ENCODE measurements at regions not wholly inside any gene's neighbourhood (a gene's known extent, or its start where the extent isn't known, plus 50 kb on each side); places are given as distances from the start of the nearest gene placed in this dataset.
A peak's percentile ranks its signal among the peaks of the same experiment; 100 is the strongest.
"Not testable (repeated sequence)": the region's sequence is repeated elsewhere in the genome, so short reads cannot be mapped to it uniquely, and the experiment has no call there.

DNA sequence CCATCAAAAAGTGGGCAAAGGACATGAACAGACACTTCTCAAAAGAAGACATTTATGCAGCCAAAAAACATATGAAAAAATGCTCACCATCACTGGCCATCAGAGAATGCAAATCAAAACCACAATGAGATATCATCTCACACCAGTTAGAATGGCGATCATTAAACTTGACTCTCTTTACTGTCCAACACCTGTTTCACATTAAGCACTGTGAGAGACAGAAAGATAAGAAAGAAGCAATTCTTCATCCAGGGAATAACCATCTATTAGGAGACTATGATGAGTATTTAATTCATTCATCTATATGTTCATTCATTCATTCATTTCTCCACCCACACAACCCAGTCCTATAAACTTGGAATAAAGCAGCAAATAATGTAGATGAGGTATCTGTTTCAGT lies 334.3 kb downstream of the C12orf75 start:
- not testable (repeated sequence) for DNase-seq

DNA sequence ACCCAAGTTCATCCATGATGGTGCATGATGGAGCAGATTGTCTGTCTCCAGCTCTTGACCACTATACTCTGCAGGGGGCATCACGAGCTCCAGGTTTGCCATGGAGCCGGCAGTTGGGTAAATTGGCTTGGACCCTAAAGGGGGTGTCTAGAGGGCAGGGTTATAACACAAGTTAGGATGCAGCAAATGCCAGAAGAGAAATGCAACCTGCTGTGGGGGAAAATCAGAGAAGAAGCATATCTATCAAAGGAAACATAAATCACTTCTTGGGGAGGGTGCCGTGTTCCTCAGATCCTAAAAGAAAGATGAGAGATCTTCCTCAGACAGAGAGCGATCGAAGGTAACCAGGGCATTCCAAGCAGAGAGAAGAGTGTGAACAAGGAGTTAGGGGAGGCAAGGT lies 334.9 kb downstream of the C12orf75 start:
- no peak for DNase-seq

DNA sequence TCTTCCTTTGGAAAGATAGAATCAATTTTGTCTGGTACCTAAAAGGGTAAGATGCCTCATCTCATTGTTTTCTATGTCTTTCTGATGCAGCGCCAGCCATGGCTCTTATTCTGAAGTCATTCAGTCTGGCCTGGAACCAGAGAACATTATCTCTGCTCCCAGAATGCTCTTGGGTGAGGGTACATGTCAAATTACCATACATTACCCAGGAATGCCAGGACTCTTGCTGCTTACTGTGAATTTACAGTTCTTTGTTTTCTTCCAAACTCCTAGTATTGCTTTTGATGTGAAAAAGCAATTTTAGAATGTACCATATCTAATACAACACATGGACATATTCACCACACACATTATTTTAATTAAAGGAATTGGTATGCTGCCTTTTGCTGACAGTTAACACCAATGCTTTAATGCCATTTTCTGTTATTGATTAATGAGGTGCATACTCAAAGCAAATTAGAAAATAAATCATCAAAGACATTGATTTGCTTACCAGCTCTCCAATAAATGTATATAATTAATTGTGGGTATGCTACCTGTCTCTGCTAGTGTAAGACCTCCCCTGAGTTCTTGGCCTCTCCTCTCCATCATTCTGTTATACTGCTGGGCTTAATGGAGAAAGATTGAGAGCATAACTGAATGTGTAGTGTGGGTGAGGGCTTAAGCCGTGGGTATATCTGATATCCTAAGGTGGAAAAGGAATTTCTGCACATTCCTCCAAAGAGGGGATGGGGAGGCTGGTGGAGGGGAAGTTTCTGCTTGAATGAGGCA lies 337.7 kb downstream of the C12orf75 start:
- DNase-seq: no peak

DNA sequence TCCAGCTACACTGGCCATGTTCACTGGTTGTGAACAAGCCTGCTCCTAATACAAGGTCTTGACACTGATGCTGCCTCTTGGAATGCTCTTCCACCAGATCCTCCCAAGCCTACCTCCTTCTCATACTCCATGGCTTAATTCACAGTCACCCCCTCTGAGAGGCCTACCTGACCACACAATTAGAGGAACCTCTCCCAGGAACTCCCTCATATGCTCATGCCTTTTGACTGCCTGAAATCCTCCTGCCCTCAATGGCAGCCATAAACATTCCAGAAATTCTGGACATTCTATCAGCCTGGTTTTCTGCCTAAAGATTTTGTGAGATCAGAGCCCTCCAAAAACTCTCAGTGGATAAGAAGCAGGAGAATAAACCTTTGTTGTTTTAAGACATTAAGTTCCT lies 340.2 kb downstream of the C12orf75 start:
- no peak for DNase-seq

DNA sequence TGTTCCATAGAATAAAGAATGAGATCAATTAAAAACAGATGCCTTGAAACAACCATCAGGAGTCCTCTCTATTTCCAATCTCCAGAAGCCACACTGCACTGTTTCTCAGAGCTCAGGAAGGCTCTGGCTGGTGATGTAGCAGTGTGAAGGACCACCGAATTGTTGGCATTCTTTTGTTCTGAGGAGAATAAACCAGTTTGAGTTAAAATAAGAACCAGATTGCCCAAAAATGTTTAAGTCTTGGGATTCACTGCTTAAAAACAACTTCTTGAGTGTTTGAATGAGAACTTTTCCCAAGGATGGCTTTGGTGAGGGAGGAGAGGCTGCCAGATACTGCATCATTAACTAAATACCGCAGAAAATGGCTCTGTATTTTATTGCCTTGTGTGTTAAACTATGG lies 341.2 kb downstream of the C12orf75 start:
- DNase-seq: no peak

DNA sequence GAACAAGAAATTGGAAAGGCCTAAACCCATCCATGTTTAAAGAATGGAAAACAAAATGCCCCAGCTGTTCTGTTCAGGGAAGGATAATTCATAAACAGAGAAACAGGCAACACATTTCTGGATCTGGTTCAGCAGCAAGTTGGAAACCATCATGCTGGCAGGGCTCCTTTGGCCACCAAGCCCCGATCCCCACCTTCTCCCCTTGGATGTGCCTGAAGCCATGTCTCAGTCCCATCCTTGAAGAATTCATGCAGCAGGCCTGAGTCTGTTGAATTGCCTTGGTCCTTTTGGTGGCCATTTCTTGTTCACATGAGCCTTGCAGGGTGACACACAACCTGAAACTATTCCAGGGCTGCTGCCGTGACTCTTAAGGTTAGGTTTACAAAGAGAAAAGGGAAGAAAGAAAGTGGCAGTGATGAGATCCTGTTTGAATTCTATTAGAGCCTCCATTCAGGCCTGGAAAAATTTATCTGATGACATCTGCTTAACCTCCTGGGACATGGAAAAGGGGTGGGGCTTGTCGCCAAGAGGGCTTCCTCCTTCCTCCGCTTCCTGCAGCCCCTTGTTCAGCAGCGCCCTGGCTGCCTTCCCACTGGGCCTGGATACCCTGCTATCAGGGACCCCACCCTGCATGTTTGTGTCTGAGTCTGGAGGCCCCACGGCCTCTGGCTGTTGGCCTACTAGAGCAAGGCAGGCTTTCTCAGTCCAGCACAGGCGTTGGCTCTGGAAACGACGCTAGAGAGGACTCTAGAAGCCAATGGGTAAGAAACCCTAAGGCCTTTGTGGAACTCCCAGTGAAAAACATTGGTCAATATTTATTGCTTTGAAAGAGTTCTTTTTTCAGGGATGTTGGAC lies 341.9 kb downstream of the C12orf75 start:
- no peak for DNase-seq

DNA sequence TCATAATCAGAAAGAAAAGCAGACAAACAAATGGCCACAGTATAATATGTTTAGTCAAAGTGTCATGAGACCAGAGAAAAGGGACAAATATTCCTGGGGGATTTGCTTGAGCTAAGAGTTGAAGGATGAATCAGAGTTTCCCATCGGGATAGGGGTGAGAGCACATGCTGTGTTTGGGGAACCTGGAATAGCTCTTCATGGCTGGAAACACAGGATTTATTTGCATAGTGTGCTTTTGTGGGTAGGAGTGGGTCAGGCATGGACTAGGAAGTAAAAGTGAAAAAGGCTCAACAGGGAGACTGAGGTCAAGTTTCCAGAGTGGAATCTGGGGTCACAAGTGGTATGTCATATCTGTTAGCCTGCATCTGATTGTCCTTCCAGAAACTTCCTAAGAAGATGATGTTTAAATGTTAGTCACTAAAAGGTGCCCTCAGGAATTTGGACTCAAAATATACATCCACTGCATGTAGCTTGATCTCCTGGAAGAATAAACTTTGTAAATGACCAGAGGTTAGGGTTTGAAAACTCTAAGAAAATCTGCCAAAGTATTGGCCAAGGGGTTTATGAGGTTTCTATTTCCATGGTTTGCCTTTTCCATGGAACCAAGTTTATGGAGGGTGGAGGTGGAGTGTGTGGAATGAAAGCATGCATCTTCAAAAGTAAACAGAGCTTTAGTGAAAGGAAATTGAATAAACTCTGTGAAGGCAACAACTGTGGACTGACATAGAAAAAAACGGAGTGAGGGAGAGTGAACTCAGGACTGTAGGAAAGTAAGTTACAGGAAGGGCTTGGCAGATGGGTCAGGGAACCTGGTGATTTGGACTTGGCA lies 344.6 kb downstream of the C12orf75 start:
- no peak for DNase-seq

DNA sequence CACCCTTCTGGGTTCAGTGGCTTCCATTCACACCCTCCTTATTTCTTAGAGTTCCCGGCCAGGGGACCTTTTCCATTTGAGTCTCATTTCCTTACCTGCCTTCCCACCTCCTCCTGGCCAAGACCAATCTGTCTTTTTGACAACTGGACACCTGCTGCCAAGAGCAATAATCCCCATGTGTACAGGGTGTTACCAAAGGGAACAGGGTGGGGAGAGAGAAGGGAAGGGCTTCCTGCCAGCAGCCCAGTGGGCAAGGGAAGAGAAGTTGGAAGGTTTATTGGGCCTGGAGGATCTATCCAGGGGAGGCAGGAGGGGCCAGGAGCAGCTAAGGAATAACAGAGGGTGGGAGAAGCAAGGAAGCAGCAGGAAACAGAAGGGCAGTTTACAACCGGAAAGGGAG lies 346.2 kb downstream of the C12orf75 start:
- DNase-seq: peak; percentile 31 to 61

DNA sequence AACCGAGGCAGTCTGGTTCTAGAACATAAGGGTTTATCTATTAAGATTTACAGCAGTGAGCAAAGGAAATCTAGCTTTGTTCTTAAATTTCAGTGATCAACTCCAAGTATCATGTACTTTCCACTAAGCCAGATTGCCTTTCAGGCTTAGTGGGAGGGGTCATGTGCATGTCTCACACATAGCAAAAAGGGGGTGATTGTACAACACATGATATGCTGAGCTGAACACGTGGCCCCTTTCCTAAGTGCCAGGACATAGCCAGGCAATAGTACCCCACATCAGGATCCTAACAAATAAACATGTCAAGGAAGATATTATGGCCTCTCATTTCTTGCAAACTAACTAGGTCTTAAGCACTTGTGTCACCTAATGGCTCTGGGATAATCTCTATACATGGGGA lies 347.2 kb downstream of the C12orf75 start:
- DNase-seq: no peak

DNA sequence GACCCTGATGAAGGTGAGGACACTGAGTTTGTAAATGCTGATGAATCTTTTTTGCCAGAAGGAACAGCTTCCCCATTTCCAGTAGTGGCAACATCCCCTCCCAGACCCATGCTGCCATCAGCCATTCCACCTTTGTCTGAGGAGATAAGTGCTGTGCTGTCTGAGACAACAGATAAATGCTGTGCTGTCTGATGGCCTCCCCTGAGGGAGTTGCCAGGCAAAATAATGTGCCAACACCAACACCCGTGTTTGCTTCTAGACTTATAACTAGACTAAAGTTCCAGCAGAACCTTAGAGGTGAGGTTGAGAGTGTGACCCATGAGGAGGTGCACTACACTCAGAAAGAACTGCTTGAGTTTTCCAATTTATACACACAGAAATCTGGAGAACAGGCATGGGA lies 349.5 kb downstream of the C12orf75 start:
- no peak for DNase-seq

DNA sequence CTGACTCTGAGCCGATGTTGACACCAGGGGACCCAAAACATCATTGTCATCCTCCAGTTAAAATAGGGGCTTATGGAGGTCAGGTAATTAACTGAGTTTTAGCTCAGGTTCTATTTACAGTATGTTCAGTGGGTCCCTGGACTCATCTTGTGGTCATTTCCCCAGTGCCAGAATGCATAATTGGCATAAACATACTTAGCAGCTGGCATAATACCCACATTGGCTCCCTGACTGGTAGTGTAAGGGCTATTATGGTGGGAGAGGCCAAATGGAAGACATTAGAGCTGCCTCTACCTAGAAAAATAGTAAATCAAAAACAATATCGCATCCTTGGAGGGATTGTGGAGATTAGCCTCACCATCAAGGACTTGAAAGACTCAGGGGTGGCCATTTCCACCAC lies 350.9 kb downstream of the C12orf75 start:
- DNase-seq: no peak

DNA sequence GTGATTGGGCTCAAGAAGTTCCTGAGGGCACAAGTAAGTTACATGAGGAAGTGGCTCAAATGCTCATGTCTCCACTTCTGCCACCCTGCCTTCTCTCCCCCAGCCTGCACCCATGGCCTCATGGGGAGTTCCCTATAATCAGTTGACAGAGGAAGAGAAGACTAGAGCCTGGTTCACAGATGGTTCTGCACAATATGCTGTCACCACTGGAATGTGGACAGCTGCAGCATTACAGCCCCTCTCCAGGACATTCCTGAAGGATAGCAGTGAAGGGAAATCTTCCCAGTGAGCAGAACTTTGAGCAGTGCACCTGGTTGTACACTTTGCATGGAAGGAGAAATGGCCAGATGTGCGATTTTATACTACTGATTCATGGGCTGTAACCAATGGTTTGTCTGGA lies 352.3 kb downstream of the C12orf75 start:
- DNase-seq: not testable (repeated sequence)

DNA sequence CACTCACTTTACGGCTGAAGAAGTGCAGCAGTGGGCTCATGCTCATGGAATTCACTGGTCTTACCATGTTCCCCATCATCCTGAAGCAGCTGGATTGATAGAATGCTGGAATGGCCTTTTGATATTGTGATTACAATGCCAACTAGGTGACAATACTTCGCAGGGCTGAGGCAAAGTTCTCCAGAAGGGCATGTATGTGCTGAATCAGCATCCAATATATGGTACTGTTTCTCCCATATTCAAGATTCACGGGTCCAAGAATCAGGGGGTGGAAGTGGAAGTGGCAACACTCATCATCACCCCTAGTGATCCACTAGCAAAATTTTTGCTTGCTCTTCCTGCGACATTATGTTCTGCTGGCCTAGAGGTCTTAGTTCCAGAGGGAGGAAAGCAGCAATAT lies 353.3 kb downstream of the C12orf75 start:
- DNase-seq: not testable (repeated sequence)

DNA sequence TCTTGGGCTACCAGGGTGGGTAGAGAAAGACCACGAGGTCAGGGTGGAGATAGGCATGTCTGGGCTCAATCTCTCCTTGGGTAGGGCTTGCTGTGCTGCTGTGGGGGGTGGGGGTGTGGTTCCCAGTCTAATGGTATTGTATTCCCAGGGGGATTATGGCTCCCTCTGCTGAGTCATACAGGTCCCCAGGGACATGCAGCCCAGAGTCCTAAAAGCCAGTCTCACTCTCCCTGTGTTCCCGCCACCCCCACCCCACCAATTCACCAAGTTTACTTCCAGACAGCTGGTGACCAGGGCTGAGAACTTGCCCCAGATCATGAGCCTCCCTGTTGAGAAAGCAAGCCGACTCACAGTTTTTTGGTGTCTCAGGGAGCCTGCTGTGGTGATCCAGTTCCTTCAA lies 367.6 kb downstream of the C12orf75 start:
- DNase-seq: no peak

DNA sequence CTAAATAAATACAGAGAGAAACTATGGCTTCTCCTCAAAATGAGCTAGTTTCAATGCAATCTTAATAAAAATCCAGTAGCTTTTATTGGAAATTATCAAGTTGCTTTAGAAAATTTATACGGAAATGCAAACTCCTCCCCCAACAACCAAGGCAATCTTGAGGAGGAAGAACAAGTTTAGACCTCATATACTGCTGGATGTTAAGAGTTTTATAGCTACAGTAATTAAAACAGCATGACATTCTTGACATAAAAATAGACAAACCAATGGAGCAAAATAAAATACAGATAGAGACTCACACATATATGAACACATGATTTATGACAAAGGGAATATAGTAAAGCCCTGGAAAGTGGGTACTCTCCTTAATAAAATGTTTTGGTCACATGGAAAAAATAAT lies 368.7 kb downstream of the C12orf75 start:
- no peak for DNase-seq

DNA sequence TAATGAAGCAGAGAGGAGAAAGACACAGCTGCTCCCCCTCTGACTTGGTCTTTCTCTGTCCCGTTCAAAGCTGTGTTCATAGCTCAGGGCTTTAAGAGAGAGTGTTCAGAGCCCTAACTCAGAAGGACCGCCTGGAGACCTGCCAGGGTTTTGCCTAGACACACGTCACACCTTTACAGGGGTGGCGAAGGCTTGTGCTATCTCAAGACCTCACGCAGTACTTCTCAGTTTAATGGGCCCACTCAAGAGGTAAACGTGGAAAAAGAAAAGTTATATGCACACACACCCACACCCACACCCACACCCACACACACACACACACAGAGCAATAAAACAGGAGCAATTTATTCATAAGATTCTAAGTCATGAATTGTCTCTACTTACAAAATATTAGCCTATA lies 374.3 kb downstream of the C12orf75 start:
- DNase-seq: no peak

DNA sequence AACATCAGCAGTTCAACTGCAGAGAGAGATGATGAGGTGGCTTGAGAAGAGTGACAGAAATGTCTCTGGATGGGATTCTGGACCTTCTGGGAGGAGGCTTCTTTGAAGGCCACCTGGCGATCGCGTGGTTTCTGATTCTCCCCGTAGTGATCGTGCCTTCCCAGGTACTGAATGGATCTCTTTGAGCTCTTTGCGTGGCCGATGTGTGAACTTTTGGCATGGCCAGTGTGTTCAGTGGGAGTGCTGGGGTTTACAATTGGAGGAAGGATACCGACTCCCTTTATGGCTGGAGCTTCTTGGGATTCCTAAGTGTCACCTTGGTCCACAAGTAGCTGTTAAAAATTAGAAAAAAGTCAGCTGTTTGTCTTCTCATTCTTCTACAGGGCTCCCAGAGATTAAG lies 374.7 kb downstream of the C12orf75 start:
- DNase-seq: no peak

DNA sequence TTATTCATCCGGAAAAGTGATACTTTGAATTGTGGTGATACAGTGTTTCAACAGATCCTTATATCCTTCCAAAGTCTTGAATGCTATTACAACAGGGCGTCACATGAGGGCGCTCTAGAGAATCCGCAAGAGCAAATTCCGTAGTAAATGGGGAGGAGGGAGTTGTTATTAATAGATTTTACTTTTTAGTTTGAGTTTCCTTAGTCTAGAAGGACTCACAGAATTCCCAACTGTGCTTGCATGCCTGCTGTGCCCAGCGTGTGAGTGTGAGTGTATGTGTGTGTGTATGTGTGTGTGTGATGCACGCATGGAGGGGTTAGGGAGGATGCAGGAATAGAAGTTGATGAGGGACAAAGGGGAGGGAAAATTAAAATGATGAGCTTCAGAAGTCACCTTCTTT lies 375.3 kb downstream of the C12orf75 start:
- peak; percentile 16 to 47 for DNase-seq

DNA sequence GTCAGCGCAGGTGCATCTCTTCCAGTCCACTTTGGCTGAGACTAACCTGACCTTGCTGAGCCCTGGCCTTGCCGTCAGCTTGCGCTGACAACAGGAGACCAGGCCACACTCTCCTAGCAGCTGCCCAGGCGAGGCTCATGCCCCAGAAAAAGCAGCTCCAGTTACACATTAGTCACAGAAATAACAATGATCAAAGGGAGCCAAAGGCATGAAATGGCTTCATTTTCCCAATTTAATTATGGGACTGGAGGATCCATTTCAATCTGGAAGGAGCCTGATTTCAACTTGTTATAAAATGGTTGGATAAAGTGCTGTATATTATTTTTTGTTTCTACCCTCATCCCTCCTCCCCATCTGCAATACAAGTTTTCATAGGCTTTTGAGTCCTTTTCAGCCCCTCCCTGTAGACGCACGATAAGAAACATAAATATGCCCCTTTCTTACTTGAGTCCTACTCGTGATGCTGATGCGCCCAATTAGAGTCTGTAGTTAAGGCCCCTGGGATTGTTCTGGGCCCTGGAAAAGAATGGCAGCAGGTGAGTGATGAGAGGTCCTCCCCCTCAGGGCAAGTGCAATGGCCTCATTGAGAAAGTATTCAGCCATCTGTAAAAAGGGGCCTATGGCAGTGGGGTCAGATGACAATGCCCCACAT lies 376.0 kb downstream of the C12orf75 start:
- DNase-seq: no peak

DNA sequence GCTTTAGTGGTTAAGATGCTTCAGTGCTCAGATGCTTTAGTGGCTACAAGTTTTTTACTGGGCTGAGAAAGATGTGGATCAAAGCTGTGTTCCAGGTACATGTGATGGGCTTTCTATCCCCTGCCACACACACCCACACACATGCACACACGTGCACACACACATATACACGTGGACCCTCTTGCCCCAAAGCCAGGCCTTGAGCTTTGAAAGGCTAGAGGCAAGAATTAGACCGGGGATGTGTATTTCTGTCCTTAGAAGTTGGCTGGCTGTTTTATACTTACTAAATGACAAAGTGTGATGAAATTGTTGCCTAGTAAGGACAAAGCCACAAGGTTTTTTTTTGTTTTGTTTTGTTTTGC lies 376.5 kb downstream of the C12orf75 start:
- no peak for DNase-seq

DNA sequence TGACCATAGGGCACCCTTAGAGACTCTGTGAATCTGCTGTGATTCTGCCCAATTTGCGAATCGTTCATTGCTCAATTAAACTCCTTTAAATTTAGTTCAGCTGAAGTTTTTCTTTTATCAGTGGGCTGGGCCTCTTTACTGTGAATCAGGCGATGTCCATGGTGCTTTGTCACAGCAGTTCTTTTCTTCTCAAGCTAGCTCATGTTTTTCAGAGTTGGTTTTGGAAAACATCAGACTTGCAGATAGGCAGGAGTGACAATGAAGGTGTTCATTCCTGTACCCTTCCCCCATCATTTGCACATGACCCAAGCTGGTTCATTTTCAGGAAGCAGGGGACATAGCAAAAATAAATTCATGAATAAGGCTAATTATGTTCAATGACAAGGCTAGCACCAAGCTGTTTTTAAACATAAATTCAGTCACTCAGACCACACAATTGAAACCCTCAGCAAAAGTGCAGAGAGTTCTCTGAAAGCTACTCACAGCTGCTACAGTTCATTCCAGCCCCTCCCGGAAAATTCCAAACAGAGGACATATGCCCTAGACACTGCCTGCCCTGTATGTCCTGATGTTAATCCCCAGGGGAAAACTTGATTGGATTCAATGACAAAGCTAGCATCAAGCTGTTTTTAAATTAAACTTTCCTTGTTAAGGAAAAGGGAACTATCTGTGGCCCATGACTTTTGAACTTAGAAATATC lies 383.3 kb downstream of the C12orf75 start:
- no peak for DNase-seq

DNA sequence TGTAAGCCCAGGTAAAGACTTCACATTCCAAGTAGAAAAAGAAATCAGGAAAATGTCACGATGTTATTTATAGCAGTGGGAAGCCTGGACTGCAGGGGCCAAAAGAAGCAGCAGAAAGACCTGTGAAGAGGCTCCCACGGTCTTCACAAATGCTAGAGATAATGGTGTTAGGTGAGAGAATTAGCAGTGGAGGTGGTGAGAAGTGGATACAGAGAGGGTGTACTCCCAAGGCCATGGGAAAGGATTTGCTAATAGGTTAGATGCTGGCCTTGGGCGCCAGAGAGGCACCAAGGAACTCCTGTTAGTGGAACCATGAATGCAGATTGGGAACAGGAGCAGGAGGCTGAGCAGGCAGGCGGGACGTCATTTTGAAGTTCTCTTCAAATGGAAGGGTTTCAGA lies 386.1 kb downstream of the C12orf75 start:
- DNase-seq: no peak

Measured in NCI-H2081 (cell line).